HepG2 (cell line): ENCODE measurements at regions not wholly inside any gene's neighbourhood (a gene's known extent, or its start where the extent isn't known, plus 50 kb on each side); places are given as distances from the start of the nearest gene placed in this dataset.

ENCODE experiments used
- ATAC-seq: fragments of 200-7000 bp; cut with Tn5 transposase; 3 replicates; pipeline ENCODE4 v1.9.1; 2020; ENCODE audit warnings: mild to moderate bottlenecking, moderate library complexity
- BruUV-seq: library from RNA; stranded (reverse); fragments of 400-500 nt; replicated peaks from 2 replicates; lab custom pipeline; 2021; lab: Mats Ljungman, UMichigan
- CTCF ChIA-PET: fragments of 300-600 bp; formaldehyde crosslinking; extraction: SDS; loops from one replicate; lab custom pipeline; 2021; ENCODE audit warnings: low total read pairs, inconsistent platforms, low intra/inter-chr PET ratio; lab: Yijun Ruan, JAX
- POLR2A ChIA-PET: fragments of 350-600 bp; sonication (Branson Sonifier 250); formaldehyde crosslinking; loops from one replicate; lab custom pipeline; 2020; ENCODE audit warnings: antibody characterized with exemption, inconsistent platforms; lab: Yijun Ruan, JAX
- DNase-seq: peaks from one replicate; pipeline ENCODE4 v3.0.0-alpha.2; 2015; ENCODE audit warnings: low spot score
- FAIRE-seq: peaks from 3 replicates; lab custom pipeline; 2011; peaks lifted over from hg19 to GRCh38; lab: Jason Lieb, UNC
- H2AFZ ChIP-seq: one replicate; pipeline ENCODE4 v1.6.1; 2011; ENCODE audit warnings: low read length, inconsistent platforms
- H3K27ac ChIP-seq: fragments of 300-600 bp; 3 replicates; pipeline ENCODE4 v1.8.0; 2011; ENCODE audit warnings: mixed run types, mild to moderate bottlenecking, mixed read lengths, low read length, inconsistent platforms; ENCODE audit not compliant: insufficient read depth; ENCODE audit errors: extremely low read length
- H3K27me3 ChIP-seq, 2 experiments: fragments of 200-600 bp in 1 of 2; 2 replicates in 1 of 2; 3 replicates in 1 of 2; pipeline versions ENCODE4 v1.6.0 to v1.8.0; 2011; ENCODE audit warnings: low read length in 2 of 2, mild to moderate bottlenecking in 2 of 2, moderate library complexity in 2 of 2, inconsistent platforms in 1 of 2; ENCODE audit not compliant: insufficient read depth in 2 of 2, control insufficient read depth in 1 of 2
- H3K36me3 ChIP-seq, 2 experiments: fragments of 200-600 bp in 1 of 2; replicated peaks in 1 of 2; 2 replicates in 1 of 2; 3 replicates in 1 of 2; pipeline versions ENCODE4 v1.5.1 to v1.8.0; 2011; ENCODE audit warnings: low read length in 2 of 2, inconsistent platforms in 1 of 2; ENCODE audit not compliant: insufficient read depth in 2 of 2, control insufficient read depth in 1 of 2
- H3K4me1 ChIP-seq: 2 replicates; pipeline ENCODE4 v1.5.1; 2012; ENCODE audit warnings: low read length, inconsistent platforms; ENCODE audit not compliant: insufficient read depth
- H3K4me2 ChIP-seq: 2 replicates; pipeline ENCODE4 v1.6.0; 2011; ENCODE audit warnings: low read depth, low read length, inconsistent platforms
- H3K4me3 ChIP-seq, 3 experiments: fragments of 200-600 bp in 1 of 3; sonication (generic), shearing (Covaris generic) in 1 of 3; replicated peaks in 1 of 3; 2 replicates each; pipeline ENCODE4 v1.5.1; 2011 to 2016; ENCODE audit warnings: low read length in 3 of 3, inconsistent platforms in 2 of 3, low read depth in 2 of 3, mild to moderate bottlenecking in 2 of 3, control low read depth in 1 of 3, mixed read lengths in 1 of 3; ENCODE audit not compliant: insufficient read depth in 1 of 3
- H3K79me2 ChIP-seq: one replicate; pipeline ENCODE4 v1.6.1; 2011; ENCODE audit warnings: low read length, inconsistent platforms; ENCODE audit not compliant: insufficient read depth
- H3K9ac ChIP-seq: 2 replicates; pipeline ENCODE4 v1.6.0; 2011; ENCODE audit warnings: mild to moderate bottlenecking, low read depth, low read length, inconsistent platforms; ENCODE audit not compliant: insufficient read depth
- H3K9me3 ChIP-seq: 2 replicates; pipeline ENCODE4 v1.5.1; 2012; ENCODE audit warnings: mild to moderate bottlenecking, low read length
- H4K20me1 ChIP-seq: 2 replicates; pipeline ENCODE4 v1.6.0; 2011; ENCODE audit warnings: inconsistent platforms, mild to moderate bottlenecking, low read length, moderate library complexity; ENCODE audit not compliant: insufficient read depth
- ATM ChIP-seq: fragments of 450-650 bp; IDR thresholded peaks from 2 replicates; pipeline ENCODE4 v1.7.1; 2017; ENCODE audit warnings: mild to moderate bottlenecking, borderline replicate concordance
- CHCHD3 ChIP-seq: sonication (generic); formaldehyde crosslinking; IDR thresholded peaks from 2 replicates; pipeline ENCODE4 v1.8.0; 2022; ENCODE audit warnings: mild to moderate bottlenecking, missing genetic modification reagents, moderate library complexity
- U2AF2 ChIP-seq: fragments of 200-400 bp; formaldehyde crosslinking; IDR thresholded peaks from 2 replicates; pipeline ENCODE4 v1.6.1; 2017; ENCODE audit warnings: low read depth, mild to moderate bottlenecking, low read length
- ZNF337 ChIP-seq: sonication (generic); formaldehyde crosslinking; IDR thresholded peaks from 2 replicates; pipeline ENCODE4 v1.5.1; 2020; ENCODE audit warnings: missing genetic modification reagents, low read depth, mild to moderate bottlenecking, borderline replicate concordance
- ZNF343 ChIP-seq: sonication (generic); formaldehyde crosslinking; IDR thresholded peaks from 2 replicates; pipeline ENCODE4 v1.4.0; 2020; ENCODE audit warnings: mild to moderate bottlenecking, missing genetic modification reagents
- WGBS: methylation state at CpG from one replicate; pipeline ENCODE4 v1.1.6; 2017; ENCODE audit warnings: low lambda C conversion rate; 5-methylcytosine and 5-hydroxymethylcytosine counted together
- in situ Hi-C: cut with HindIII; loops from 2 replicates; pipeline ENCODE4 v1.10.0; 2017; ENCODE audit warnings: low pct_unique_long_range_greater_than_20kb; ENCODE audit not compliant: extremely low pct_ligation_motif_present
- intact Hi-C: fragments of 100-400 bp; cut with micrococcal nuclease; formaldehyde crosslinking; loops from one replicate; pipeline ENCODE4 v1.10.0; 2022; ENCODE audit not compliant: unreplicated experiment
- TF ChIP-seq, protein P1 (sequence below): sonication (generic); formaldehyde crosslinking; IDR thresholded peaks from 2 replicates; pipeline ENCODE4 v1.5.1; 2020; ENCODE audit warnings: mild to moderate bottlenecking, missing genetic modification reagents

DNA sequence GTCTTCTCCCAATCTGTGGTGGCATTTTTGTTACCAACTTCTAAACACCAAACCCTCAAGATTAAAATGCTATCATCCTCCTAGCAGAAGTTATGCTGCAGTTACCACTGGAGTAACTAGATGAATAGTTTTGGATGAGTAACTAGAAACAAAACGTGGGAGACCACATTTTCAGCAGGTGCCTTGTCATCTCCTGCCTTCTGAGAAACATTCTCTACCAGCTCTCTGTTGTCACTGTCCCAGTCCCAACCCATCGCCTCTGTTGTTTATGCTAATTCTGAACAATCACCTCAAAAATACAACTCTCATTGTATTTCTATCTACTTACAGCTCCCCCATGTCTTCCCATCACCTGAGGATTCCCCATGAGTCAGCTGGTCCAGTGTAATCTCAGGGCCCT, 652.5 kb upstream of the ADAMTS16 start:
- Histone ChIP-seq H4K20me1 (no peaks in the 10 kb centered on the region), H3K4me1 (no peaks in the 10 kb centered on the region), H3K9ac (no peak overlapping the region), H3K36me3 (no peaks in the 10 kb centered on the region), H2AFZ (no peak overlapping the region), H3K4me2 (no peak overlapping the region), H3K27ac (no peak overlapping the region), H3K9me3 (peaks cover 72% of the 10 kb centered on the region), H3K4me3 (no peak overlapping the region), H3K79me2 (no peaks in the 10 kb centered on the region), H3K27me3 (no peaks in the 10 kb centered on the region)
- in situ Hi-C loops: no loop called here
- POLR2A ChIA-PET: no interaction called here
- BruUV-seq: no TSS peak
- FAIRE-seq (no peak), DNase-seq (no peak), ATAC-seq (no peak)
- CTCF ChIA-PET: no interaction called here
- 0% methylated on average over 2 of the region's 2 CpGs for WGBS
- intact Hi-C loops: loop anchor here (5.0 kb wide), 1 partner anchor 1505 kb away; no protein-coding TSS in a partner anchor
- TF ChIP-seq ZNF337 (CRISPR knock-in tag): no peak
- TF ChIP-seq U2AF2: no peak
- no peak for TF ChIP-seq ZNF343 (CRISPR knock-in tag)
- TF ChIP-seq CHCHD3 (CRISPR knock-in tag): no peak
- TF ChIP-seq ATM: no peak
- TF ChIP-seq, protein P1, sequence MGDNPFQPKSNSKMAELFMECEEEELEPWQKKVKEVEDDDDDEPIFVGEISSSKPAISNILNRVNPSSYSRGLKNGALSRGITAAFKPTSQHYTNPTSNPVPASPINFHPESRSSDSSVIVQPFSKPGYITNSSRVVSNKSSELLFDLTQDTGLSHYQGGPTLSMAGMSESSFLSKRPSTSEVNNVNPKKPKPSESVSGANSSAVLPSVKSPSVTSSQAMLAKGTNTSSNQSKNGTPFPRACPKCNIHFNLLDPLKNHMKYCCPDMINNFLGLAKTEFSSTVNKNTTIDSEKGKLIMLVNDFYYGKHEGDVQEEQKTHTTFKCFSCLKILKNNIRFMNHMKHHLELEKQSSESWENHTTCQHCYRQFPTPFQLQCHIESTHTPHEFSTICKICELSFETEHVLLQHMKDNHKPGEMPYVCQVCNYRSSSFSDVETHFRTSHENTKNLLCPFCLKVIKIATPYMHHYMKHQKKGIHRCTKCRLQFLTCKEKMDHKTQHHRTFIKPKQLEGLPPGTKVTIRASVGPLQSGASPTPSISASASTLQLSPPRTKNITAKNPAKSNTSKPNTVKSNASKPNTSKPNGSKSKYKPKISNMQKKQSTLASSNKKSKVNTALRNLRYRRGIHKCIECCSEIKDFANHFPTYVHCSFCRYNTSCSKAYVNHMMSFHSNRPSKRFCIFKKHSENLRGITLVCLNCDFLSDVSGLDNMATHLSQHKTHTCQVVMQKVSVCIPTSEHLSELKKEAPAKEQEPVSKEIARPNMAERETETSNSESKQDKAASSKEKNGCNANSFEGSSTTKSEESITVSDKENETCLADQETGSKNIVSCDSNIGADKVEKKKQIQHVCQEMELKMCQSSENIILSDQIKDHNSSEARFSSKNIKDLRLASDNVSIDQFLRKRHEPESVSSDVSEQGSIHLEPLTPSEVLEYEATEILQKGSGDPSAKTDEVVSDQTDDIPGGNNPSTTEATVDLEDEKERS (CRISPR knock-in tag): no peak
